DMS79 (cell line): ENCODE measurements at regions not wholly inside any gene's neighbourhood (a gene's known extent, or its start where the extent isn't known, plus 50 kb on each side); places are given as distances from the start of the nearest gene placed in this dataset.
"Not testable (repeated sequence)": the region's sequence is repeated elsewhere in the genome, so short reads cannot be mapped to it uniquely, and the experiment has no call there.

ENCODE experiments used
- DNase-seq: peaks from one replicate; lab custom pipeline; 2025; lab: John Stamatoyannopoulos, UW

GRCh38 chr5:34329201-34329600, 286.2 kb upstream of the C1QTNF3 start:
- not testable (repeated sequence) for DNase-seq

GRCh38 chr5:34329611-34330108, 286.6 kb upstream of the C1QTNF3 start:
- DNase-seq = not testable (repeated sequence)

- not testable (repeated sequence) for DNase-seq
Measured at GRCh38 chr5:34331928-34332454, 289.0 kb upstream of the C1QTNF3 start.

GRCh38 chr5:34339408-34340001, 296.5 kb upstream of the C1QTNF3 start:
- not testable (repeated sequence) for DNase-seq

GRCh38 chr5:34354440-34354839, 301.7 kb upstream of the RAI14 start:
- DNase-seq = not testable (repeated sequence)

- not testable (repeated sequence) for DNase-seq
Measured at GRCh38 chr5:34371417-34371816, 284.7 kb upstream of the RAI14 start.

- not testable (repeated sequence) for DNase-seq
Measured at GRCh38 chr5:34371817-34372216, 284.3 kb upstream of the RAI14 start.

- DNase-seq = not testable (repeated sequence)
Measured at GRCh38 chr5:34372739-34373138, 283.4 kb upstream of the RAI14 start.

- DNase-seq = not testable (repeated sequence)
Measured at GRCh38 chr5:34377651-34378050, 278.5 kb upstream of the RAI14 start.

GRCh38 chr5:34378498-34378897, 277.6 kb upstream of the RAI14 start:
- DNase-seq = not testable (repeated sequence)

- DNase-seq = not testable (repeated sequence)
Measured at GRCh38 chr5:34388754-34389153, 267.4 kb upstream of the RAI14 start.

- no peak for DNase-seq
Measured at GRCh38 chr5:34409373-34409772, 246.8 kb upstream of the RAI14 start.

GRCh38 chr5:34410411-34411139, 245.6 kb upstream of the RAI14 start:
- DNase-seq = no peak

- DNase-seq = no peak
Measured at GRCh38 chr5:34411470-34412346, 244.4 kb upstream of the RAI14 start.

- DNase-seq = no peak
Measured at GRCh38 chr5:34412736-34413135, 243.4 kb upstream of the RAI14 start.

GRCh38 chr5:34415559-34416198, 240.4 kb upstream of the RAI14 start:
- no peak for DNase-seq

GRCh38 chr5:34416501-34417008, 239.6 kb upstream of the RAI14 start:
- no peak for DNase-seq

GRCh38 chr5:34420191-34420590, 235.9 kb upstream of the RAI14 start:
- DNase-seq = not testable (repeated sequence)

GRCh38 chr5:34436761-34437501, 219.2 kb upstream of the RAI14 start:
- DNase-seq = no peak

- no peak for DNase-seq
Measured at GRCh38 chr5:34439601-34440000, 216.5 kb upstream of the RAI14 start.

- DNase-seq = not testable (repeated sequence)
Measured at GRCh38 chr5:34441767-34442166, 214.4 kb upstream of the RAI14 start.
